GM12878 (cell line): ENCODE measurements at regions not wholly inside any gene's neighbourhood (a gene's known extent, or its start where the extent isn't known, plus 50 kb on each side); places are given as distances from the start of the nearest gene placed in this dataset.

ENCODE experiments used
- ATF2 ChIP-seq: IDR thresholded peaks from 2 replicates; pipeline ENCODE4 v1.6.1; 2012; ENCODE audit warnings: low read length, inconsistent platforms
- POU2F2 ChIP-seq: IDR thresholded peaks from 3 replicates; pipeline ENCODE4 v1.6.1; 2011; ENCODE audit warnings: low read depth, mild to moderate bottlenecking, low read length, borderline replicate concordance

GRCh38 chr16:55273959-55274358, 50.0 kb upstream of the IRX6 start (continued):
- TF ChIP-seq ATF2 = no peak
- TF ChIP-seq POU2F2 = no peak
- TF ChIP-seq, all 136 proteins: peak for 0
